GM19023 (cell line): ENCODE measurements at regions not wholly inside any gene's neighbourhood (a gene's known extent, or its start where the extent isn't known, plus 50 kb on each side); places are given as distances from the start of the nearest gene placed in this dataset.

Experiments used
- ATAC-seq: cut with Tn5 transposase; IDR thresholded peaks from one replicate; pipeline ENCODE4 v1.9.1; 2021; ENCODE audit warnings: mild to moderate bottlenecking, moderate library complexity; ENCODE audit not compliant: unreplicated experiment

GRCh38 chr3:147843331-147843730, 434.2 kb downstream of the ZIC1 start:
- no peak for ATAC-seq

GRCh38 chr3:147846293-147846692, 437.1 kb downstream of the ZIC1 start:
- no peak for ATAC-seq

DNA sequence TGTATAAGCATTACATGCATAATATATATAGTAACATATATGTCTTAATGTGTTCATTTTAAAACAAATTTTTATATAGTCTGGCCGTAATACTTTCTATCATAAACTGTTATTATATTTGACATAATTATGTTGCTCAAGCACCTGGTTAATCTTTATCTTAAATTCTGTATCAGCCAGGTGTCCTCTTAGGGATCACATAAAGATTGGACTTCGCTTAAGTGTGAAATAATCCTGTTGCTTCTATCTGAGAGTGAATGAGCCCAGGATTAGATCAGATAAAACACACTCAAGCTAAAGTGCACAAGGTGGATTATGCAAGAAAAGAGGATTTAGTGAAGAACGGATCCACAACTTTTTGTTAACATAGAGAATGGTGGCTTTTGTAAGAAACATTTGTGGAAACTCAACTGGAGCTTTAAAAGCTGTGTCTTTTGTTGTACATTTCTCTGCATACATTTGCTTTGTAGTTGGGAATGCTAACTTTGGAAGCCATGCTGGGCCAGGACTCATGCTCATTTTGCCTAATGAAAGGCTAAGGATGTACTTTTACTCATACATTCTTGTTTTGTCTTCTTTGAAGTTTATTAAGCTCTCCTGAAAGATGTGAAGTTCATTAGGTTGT, 437.8 kb downstream of the ZIC1 start:
- ATAC-seq, result no peak

DNA sequence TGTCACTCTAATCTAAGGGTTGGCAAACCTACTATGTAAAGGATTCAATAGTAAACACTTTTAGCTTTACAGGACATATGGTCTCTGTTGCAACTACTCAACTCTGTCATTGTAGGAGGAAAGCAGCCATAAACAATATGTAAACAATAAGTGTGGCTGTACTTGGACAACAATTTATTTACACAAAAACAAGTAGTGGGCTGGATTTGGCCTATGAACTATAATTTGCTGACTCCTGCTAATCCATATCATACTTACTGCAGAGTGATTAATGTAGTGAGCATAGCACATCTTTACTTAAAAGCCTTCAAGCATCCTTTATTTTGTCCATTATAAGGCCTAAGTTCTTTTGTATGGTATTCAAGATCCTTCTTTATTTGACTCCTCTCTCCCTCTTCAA, 441.9 kb downstream of the ZIC1 start:
- no peak for ATAC-seq

DNA sequence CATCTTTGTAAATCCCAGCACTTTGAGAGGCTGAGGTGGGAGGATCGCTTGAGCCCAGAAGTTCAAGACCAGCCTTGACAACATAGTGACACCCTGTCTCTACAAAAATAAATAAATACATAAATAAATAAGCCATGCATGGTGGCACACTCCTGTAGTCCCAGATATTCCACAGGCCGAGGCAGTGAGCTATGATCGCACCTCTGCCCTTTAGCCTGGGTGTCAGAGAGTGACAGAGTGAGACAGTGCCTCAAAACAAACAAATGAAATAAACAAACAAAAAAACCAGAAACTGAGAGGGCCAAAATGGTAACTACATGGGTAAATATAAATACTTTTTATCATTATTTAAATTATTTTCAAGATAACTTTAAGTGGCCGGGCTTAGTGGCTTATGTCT, 445.4 kb downstream of the ZIC1 start:
- no peak for ATAC-seq

GRCh38 chr3:147864754-147865354, 455.7 kb downstream of the ZIC1 start:
- ATAC-seq, result no peak

GRCh38 chr3:147866561-147866960, 457.4 kb downstream of the ZIC1 start:
- no peak for ATAC-seq

DNA sequence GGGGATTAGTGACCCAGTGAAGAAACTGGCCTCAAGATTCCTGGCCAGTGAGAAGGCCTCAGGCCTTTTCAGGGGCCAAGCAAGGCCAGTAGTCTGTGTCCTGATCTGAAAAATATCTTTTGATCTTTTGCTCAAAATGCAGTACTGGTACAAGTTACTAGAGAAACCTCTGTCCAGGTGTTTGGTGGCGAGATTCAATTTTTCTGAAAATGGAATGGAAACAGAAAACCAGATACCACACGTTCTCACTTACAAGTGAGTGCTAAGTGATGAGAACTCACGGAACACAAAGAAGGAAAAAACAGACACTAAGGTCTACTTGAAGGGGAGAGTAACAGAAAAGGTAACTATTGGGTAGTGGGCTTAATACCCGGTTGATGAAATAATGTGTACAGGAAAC, 463.4 kb downstream of the ZIC1 start:
- ATAC-seq, result peak; percentile 59

DNA sequence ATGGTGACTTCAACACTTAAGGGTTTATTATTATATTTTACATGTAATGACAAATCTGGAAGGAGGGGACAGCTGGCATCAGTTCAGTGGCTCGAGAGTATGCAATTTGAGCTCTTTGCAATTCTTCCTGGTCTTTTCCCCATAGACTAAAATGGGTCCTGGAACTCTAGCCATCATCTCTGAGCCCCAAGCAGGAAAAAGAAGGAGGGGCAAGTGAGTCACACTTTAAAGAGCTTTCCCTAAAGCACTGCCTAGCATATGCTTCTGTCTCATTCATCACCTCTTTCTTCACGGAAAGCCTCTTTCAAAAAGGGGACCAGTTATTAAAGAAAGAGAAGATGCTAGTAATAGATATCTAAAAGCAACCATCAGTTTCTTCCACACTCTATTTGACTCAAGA, 466.3 kb downstream of the ZIC1 start:
- no peak for ATAC-seq

GRCh38 chr3:147881933-147882332, 472.8 kb downstream of the ZIC1 start:
- no peak for ATAC-seq

DNA sequence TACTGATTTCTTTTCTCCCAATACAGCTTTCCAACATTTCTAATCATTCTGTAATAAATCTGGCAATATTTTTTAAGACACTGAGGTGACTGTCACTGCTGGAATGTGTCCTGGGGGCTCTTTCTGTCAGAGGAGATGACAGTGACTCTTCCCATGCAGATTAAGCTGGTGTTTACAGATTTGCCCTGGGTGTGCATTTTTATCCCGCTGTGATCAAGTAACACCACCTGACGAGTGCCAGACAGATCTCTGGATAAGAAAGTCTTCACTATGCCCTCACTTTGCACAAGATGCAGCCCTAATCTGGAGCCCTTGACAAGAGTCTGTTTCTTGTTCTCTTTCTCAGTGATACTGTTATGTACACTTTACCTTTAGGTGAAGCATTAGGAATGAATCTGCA, 477.7 kb downstream of the ZIC1 start:
- no peak for ATAC-seq

DNA sequence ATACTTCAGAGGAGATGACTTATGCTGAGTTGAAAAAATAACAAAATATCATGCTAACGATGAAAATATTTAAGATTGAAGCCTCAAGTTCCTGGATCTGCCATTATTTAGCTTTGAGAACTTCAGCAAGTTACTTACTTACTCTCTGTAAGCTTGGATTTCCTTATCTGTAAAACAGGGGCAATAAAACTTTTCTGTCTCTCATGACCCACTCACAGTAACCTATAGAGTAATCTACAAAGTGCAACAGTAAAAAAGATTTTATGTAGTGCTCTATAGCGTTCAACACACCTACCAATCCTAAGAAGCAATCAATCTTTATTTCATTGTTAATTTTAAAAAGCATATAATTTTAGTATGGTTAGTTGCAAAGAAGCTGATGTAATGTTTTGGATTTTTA, 478.6 kb downstream of the ZIC1 start:
- ATAC-seq, result no peak

GRCh38 chr3:147890114-147890513, 480.9 kb downstream of the ZIC1 start:
- peak; percentile 88 for ATAC-seq

DNA sequence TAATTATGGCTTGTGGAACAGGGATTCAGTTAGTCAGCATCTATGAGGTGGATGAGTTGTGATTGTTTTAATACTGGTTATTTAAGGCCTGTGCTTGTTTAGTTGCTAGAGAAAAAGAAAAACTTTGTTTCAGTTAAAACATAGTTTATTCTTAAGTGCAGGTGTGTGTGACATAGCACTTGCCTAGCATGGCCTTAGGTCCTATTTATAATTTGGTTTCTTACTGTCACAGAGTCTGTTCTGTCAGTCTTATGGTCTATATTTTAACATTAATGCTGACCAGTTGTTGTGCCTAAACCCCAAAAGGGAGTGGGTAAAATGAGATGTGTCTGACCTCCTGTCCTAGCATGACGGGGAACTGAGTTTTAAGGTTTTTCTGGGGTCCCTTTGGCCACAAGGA, 486.3 kb downstream of the ZIC1 start:
- no peak for ATAC-seq

- no peak for ATAC-seq
Measured at GRCh38 chr3:147900851-147901250, 491.7 kb downstream of the ZIC1 start.

GRCh38 chr3:147903026-147903425, 493.9 kb downstream of the ZIC1 start:
- ATAC-seq, result no peak

DNA sequence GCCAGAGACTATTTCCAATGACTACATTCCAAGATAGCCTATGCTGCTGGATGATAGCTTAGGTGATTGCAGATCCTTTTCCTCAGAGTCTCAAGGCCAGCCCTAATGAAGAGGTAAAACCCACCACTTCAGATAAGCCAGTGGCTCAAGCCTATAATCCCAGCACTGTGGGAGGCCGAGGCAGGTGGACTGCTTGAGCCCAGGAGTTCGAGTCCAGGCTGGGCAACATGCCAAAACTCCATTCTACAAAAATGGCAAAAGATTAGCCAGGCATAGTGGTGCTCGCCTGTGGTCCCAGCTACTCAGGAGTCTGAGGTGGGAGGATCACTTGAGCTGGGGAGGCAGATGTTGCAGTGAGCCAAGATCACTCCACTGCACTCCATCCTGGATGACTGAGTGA, 495.3 kb downstream of the ZIC1 start:
- no peak for ATAC-seq

DNA sequence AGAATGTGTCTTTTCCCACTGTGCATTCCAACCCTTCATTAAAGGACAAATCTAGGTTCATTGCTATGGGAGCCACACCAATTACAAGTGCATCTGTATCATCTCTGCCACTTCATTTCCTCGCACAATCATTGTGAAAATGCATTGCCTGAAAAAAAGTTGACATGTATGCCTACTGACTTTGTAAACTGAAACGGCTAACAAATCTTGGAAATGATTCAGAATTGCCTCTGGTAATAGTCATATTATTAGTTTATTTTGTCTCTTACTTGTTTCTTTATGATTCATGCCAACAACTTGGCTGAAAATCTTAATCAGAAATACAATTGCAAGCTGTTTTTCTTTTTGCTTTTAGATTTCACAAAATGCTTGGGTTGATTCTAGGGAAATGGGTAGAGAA, 497.1 kb downstream of the ZIC1 start:
- ATAC-seq, result no peak

- ATAC-seq, result peak; percentile 53
Measured at GRCh38 chr3:147914532-147914931, 505.4 kb downstream of the ZIC1 start.

DNA sequence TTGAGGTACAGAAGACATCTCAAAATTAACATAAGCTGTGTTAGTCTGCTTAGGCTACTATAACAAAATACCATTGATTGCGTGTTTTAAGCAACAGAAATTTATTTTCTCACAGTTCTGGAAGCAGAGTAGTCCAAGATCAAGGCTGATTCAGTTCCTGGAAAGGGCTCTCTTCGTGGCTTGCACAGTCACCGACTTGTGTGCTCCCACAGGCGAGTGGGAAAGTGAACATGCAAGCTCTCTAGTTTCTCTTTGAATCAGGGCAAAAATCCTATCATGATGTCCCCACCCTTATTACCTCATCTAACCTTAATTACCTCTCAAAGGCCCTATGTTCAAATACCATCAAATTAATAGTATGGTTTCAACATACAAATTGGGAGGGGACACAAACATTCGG, 505.9 kb downstream of the ZIC1 start:
- peak; percentile 67 for ATAC-seq

DNA sequence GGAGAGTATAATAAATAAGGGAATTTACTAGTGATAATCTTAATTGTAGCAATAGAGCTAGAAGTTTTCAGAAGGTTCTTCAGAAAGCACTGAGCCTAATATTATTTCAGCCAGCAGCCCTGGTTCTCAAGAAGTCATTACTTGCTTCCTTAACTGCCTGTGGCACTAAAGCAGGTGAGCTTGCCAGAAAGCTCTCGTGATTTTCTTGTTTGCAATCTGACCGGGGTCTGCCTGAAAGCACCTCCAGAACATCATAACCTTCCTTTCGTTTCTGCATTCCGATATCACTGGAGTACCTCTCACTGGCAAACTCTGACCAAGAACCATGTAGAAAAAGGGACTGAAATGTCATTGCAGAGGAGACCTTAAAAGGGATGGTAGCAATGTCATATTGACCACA, 510.3 kb downstream of the ZIC1 start:
- no peak for ATAC-seq

- no peak for ATAC-seq
Measured at GRCh38 chr3:147921051-147921450, 511.9 kb downstream of the ZIC1 start.

GRCh38 chr3:147924755-147925154, 515.6 kb downstream of the ZIC1 start:
- ATAC-seq, result no peak
